GM21447 (cell line): ENCODE measurements at regions not wholly inside any gene's neighbourhood (a gene's known extent, or its start where the extent isn't known, plus 50 kb on each side); places are given as distances from the start of the nearest gene placed in this dataset.

Source experiments
- ATAC-seq: cut with Tn5 transposase; IDR thresholded peaks from one replicate; pipeline ENCODE4 v1.9.1; 2021; ENCODE audit not compliant: unreplicated experiment

DNA sequence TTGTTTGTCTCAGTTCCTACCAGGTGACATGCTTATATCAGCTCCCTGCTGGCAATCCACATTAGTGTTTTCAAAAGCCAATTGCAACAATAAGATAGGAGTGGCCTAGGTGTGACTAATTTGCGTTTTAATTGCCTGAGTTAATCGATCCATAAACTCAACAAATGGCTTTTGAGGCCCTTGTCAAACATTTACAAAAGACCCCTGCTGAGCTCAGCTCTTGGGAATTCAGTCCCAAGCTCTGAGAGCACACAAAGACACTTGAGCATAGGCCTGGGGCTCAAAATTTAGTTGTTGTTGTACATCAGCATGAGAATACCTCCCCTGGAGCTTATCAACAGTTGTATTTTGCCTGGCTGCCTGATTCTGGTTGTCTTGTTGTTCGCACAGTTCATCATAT, 1134.4 kb upstream of the TSPY4 start:
- ATAC-seq: no peak

GRCh38 chrY:8241144-8241543, 1096.1 kb upstream of the TSPY4 start:
- no peak for ATAC-seq

DNA sequence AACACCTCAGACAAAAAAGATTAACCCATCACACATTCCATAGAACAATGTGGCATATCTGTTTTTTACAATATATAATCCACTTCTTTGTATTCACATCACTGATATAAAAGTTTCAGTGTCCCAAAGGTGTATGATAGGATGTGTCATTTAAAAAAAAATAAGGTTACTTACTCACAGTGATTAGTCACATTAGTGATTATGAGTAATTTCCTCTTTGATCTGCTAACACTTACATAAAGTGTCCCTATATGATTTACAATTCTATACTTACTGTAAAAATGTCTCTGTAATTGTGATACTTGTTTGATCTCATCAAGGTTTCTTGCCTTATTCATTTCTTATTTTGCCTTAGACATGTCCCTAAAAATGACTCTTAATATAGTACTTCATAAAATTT, 1063.5 kb upstream of the TSPY4 start:
- no peak for ATAC-seq

DNA sequence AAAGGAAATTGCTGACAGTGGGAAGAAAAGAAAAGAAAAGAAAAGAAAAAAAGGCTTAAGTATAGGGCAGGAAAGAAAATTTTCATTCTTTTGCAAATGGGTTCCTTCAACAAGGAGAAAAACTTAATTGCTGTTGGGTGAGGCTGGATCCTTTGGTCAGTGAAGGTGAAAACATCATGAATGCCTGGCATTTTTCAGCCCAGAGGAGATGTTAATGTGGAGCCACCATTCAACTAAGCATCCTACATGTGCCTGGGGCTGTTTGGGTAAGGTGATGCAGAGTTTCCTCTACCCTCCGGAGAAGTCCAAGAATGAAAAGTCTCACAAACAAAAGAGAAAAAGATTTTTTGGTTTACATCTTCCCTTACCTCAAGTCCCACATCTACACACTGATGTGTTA, 1032.2 kb upstream of the TSPY4 start:
- ATAC-seq: no peak

DNA sequence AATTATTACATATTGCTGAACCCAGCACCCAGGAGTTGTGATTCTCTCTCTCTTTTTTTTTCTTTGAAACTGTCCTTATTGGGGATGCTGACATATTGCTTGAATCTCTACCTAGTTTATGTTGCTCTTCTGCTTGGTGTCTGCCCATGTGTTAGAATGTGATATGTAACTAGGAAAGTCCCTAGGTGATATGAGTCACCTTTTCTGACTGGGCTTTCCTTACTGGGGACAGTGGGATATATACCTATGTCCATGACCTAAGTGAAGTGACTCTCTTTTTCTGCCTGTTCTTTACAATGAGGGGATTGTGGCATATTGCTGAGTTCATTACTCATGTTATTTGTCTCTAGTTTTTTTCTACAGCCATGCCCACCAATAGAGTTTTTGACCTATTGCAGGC, 1013.2 kb upstream of the TSPY4 start:
- ATAC-seq: no peak

DNA sequence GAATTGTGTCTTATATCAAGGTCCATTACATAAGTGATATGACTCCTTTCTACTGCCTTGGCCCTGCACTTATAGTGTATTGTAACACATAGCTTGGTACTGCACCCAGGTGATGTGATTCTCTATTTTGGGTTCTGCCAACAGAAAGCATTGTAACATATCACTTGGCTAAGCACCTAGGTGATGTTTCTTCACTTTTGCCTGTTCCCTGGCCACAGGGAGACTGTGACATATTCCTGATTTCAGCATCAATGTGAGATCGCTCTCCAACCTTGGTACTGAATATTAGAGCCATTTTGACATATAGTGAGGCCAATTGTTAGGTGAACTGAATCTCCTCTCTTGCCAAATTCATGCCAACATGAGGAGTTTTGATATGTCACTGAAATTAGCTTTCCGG, 1010.3 kb upstream of the TSPY4 start:
- ATAC-seq: no peak

- ATAC-seq: no peak
Observed at GRCh38 chrY:8327708-8328354, 1009.4 kb upstream of the TSPY4 start.

DNA sequence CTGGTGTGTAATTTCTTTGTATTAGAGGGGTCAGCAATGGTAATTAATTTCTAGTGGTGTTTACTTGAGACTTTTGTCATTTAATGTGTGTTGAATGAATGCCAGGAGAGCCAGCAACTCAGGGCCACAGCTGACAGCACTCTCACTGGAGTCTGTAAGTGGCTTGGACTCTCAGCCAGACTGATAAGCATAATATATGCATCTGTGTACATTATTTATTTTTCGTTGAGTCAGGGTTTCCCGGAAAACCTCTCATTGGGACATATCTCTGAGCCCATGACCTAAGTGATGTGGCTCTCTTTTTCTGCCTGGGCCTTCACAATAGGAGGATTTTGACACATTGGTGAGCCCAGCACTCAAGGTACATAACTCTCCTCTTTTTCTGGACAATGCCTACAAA, 1007.8 kb upstream of the TSPY4 start:
- no peak for ATAC-seq

DNA sequence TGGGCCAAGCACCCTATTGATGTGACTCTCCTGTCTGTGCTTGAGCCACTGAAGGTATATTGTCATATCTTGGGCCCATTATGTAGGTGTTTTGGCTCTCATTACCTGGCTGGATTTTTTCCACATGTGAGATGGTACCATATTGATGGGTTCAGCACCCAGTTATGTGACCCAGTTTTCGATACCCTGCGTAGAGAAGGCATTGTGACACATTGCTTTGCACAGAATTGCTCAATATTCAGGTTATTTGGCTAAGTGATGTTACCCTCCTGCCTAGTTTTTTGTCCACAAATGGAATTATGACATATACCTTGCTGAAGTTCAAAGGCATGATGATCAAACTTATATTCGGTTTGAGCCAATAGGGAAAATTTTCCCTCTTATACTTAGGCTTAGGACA, 1007.3 kb upstream of the TSPY4 start:
- ATAC-seq: no peak

GRCh38 chrY:8333328-8333727, 1003.9 kb upstream of the TSPY4 start:
- ATAC-seq: no peak

GRCh38 chrY:8335299-8335835, 1001.9 kb upstream of the TSPY4 start:
- no peak for ATAC-seq

DNA sequence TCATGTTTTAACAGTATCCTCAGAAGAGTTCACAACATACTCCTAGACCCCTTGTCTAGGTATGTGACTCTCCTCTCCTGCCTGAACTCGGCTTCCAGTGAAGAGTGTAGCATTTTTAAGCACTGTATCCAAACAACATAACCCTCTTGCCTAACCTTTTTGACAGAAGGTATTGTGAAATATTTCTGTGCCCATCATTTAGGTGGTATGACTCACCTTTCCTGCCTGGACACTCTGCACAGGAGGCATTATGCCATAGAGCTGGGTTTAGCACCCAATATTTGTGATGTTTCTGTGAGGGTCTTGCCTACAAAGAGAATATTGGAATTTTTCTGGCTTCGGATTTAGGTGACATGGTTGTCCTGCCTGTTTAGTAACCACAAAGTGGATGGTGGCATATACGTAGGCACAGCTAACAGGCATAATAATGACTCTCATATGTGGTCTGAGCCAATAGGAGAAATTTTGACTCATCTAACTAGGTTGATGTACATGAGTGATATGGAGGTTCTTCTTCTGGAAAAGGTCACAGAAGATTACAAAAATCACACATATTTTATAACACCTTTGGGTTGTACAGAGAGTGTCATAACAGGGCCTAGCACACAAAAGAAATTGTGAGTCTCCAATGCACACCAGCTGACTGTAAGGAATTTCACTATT, 1001.0 kb upstream of the TSPY4 start:
- no peak for ATAC-seq

DNA sequence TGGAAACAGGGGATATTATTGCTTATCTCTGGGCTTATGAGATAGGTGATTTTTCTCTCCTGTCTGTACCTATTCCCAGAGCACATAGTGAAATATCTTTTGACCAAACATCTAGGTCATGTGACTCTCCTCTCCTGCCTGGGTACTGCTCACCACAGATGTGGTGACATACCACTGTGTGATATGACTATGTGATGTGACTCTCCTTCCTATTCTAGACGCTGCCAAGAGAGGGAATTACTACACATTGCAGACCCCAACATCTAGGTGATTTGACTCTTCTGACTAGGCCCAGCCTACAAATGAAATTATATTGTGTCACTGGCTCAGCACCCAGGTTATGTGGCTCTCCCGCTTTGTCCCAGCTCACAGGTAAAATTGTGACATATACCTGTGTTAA, 996.3 kb upstream of the TSPY4 start:
- ATAC-seq: no peak

GRCh38 chrY:8342173-8342572, 995.1 kb upstream of the TSPY4 start:
- no peak for ATAC-seq

- ATAC-seq: no peak
Observed at GRCh38 chrY:8351241-8351640, 986.0 kb upstream of the TSPY4 start.

DNA sequence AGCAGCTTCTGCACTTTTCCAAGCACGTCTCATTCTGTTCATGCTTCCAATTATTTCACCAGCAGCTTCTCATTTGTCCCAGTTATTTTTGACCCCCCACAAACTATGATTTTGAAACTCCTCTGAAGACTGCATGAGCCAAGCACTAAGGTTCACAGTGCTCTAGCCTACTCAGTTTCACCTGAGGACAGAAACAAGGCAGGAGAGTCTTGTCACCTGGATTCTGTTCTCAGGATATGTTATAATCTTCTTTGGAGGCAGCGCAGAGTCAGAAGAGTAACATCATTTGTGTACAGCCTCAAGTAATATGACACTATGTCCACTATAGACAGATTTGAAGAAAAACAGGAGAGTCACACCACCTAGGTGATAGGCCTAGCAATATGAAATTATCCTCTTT, 985.1 kb upstream of the TSPY4 start:
- ATAC-seq: no peak

- ATAC-seq: no peak
Observed at GRCh38 chrY:8358161-8358560, 979.1 kb upstream of the TSPY4 start.

DNA sequence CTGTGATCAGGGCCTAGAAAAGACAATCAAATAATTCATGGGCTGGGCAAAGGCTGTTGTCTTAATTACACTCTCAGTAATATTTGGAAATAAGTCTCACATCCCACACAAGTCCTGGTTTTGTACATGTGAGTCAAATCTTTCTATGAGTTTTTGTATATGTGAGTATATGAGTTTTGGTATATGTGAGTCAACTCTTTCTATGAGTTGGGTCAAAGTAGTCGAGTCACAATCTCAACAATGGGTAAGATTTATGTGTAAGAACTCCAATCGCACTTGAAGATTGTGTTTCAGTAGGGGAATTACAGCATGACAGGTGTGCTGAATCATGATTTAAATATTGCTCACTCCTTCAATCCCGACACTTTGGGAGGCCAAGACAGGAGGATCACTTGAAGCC, 975.5 kb upstream of the TSPY4 start:
- no peak for ATAC-seq

- no peak for ATAC-seq
Observed at GRCh38 chrY:8377491-8377890, 959.8 kb upstream of the TSPY4 start.

- ATAC-seq: no peak
Observed at GRCh38 chrY:8379800-8380199, 957.5 kb upstream of the TSPY4 start.

- ATAC-seq: no peak
Observed at GRCh38 chrY:8381425-8381824, 955.8 kb upstream of the TSPY4 start.

DNA sequence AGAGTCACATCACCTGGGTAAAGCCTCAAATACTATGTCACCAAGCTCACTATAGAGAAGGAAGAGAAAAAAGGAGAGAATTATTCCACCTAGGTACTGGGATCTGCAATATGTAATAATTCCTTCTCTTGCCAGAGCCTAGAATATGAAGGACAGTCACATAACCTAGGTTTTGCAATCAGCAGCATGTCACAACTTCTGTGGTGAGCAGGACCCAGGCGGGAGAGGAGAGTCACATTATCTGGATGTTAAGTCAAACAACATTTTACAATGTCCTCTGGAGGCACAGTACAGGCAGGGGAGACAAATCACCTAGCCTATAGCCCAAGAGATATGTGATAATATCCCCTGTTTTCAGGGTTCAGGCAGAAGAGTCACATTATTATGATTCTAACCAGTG, 951.2 kb upstream of the TSPY4 start:
- ATAC-seq: no peak

- ATAC-seq: no peak
Observed at GRCh38 chrY:8388512-8388911, 948.8 kb upstream of the TSPY4 start.
